Keratinocyte (primary cell): ENCODE measurements at regions not wholly inside any gene's neighbourhood (a gene's known extent, or its start where the extent isn't known, plus 50 kb on each side); places are given as distances from the start of the nearest gene placed in this dataset.
"Not testable (repeated sequence)": the region's sequence is repeated elsewhere in the genome, so short reads cannot be mapped to it uniquely, and the experiment has no call there.

Experiments used
- EZH2 ChIP-seq: IDR thresholded peaks from one replicate; pipeline ENCODE4 v1.6.1; 2012; ENCODE audit warnings: inconsistent platforms, mild to moderate bottlenecking, low read length, moderate library complexity
- TF ChIP-seq, protein P1 (sequence below), 3 experiments: IDR thresholded peaks in 1 of 3; conservative IDR thresholded peaks in 1 of 3; optimal IDR thresholded peaks in 1 of 3; 2 replicates in 2 of 3; 3 replicates in 1 of 3; pipeline versions ENCODE3 to v1.5.1; 2011; ENCODE audit warnings: low read length in 3 of 3, mild to moderate bottlenecking in 3 of 3, moderate library complexity in 2 of 3, control low read depth in 1 of 3, inconsistent platforms in 1 of 3; ENCODE audit not compliant: insufficient read depth in 2 of 3; ENCODE audit errors: extremely low read depth in 1 of 3

DNA sequence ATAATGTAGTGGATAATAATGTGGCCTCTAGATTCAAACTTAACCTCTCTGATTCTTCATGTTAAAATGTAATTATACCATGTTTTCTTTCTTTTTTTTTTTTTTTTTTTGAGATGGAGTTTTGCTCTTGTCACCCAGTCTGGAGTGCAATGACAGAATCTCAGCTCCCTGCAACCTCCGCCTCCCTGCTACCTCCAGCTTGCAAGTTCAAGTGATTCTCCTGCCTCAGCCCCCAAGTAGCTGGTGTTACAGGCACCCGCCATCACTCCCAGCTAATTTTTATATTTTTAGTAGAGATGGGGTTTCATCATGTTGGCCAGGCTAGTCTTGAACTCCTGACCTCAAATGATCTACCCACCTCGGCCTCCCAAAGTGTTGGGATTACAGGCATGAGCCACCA, 1069.3 kb upstream of the MIR17HG start:
- TF ChIP-seq, protein P1, sequence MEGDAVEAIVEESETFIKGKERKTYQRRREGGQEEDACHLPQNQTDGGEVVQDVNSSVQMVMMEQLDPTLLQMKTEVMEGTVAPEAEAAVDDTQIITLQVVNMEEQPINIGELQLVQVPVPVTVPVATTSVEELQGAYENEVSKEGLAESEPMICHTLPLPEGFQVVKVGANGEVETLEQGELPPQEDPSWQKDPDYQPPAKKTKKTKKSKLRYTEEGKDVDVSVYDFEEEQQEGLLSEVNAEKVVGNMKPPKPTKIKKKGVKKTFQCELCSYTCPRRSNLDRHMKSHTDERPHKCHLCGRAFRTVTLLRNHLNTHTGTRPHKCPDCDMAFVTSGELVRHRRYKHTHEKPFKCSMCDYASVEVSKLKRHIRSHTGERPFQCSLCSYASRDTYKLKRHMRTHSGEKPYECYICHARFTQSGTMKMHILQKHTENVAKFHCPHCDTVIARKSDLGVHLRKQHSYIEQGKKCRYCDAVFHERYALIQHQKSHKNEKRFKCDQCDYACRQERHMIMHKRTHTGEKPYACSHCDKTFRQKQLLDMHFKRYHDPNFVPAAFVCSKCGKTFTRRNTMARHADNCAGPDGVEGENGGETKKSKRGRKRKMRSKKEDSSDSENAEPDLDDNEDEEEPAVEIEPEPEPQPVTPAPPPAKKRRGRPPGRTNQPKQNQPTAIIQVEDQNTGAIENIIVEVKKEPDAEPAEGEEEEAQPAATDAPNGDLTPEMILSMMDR (optimal IDR thresholded peaks at IDR 0.05 in 1 of 3, IDR thresholded peaks at IDR 0.05 in 1 of 3, conservative IDR thresholded peaks at IDR 0.05 in 1 of 3; ENCODE audit: extremely low read depth in 1 of 3, insufficient read depth in 2 of 3, low read length in 3 of 3) = not testable (repeated sequence)
- TF ChIP-seq EZH2 = not testable (repeated sequence)
